Keratinocyte (primary cell): ENCODE measurements at regions not wholly inside any gene's neighbourhood (a gene's known extent, or its start where the extent isn't known, plus 50 kb on each side); places are given as distances from the start of the nearest gene placed in this dataset.

Source experiments
- DNase-seq: peaks from one replicate; pipeline ENCODE4 v3.0.0-alpha.2; 2011; ENCODE audit warnings: low read depth, missing footprints, low spot score
- FAIRE-seq: peaks from 2 replicates; lab custom pipeline; 2011; peaks lifted over from hg19 to GRCh38; lab: Jason Lieb, UNC
- H2AFZ ChIP-seq: 2 replicates; pipeline ENCODE4 v1.6.0; 2012; ENCODE audit warnings: low read length, control low read depth, inconsistent platforms; ENCODE audit not compliant: control insufficient read depth
- H3K27ac ChIP-seq: 2 replicates; pipeline ENCODE4 v1.5.1; 2011; ENCODE audit warnings: low read length; ENCODE audit not compliant: control insufficient read depth, insufficient read depth
- H3K27me3 ChIP-seq: 3 replicates; pipeline ENCODE4 v1.6.0; 2011; ENCODE audit warnings: low read length; ENCODE audit not compliant: control insufficient read depth, insufficient read depth; ENCODE audit errors: extremely low read depth
- H3K36me3 ChIP-seq, 2 experiments: 2 replicates in 1 of 2; 3 replicates in 1 of 2; pipeline ENCODE4 v1.5.1; 2011; ENCODE audit warnings: low read length in 2 of 2, mild to moderate bottlenecking in 1 of 2; ENCODE audit not compliant: control insufficient read depth in 2 of 2, insufficient read depth in 2 of 2; ENCODE audit errors: extremely low read depth in 1 of 2
- H3K4me1 ChIP-seq: 3 replicates; pipeline ENCODE4 v1.5.1; 2011; ENCODE audit warnings: low read length; ENCODE audit not compliant: control insufficient read depth, insufficient read depth; ENCODE audit errors: extremely low read depth
- H3K4me2 ChIP-seq: 3 replicates; pipeline ENCODE4 v1.6.0; 2011; ENCODE audit warnings: low read depth, low read length; ENCODE audit not compliant: control insufficient read depth, insufficient read depth; ENCODE audit errors: extremely low read depth
- H3K4me3 ChIP-seq, 3 experiments: fragments of 200-600 bp in 1 of 3; sonication (generic) in 1 of 3; 2 replicates in 2 of 3; 3 replicates in 1 of 3; pipeline ENCODE4 v1.5.1; 2011 to 2016; ENCODE audit warnings: low read length in 3 of 3, mild to moderate bottlenecking in 3 of 3, control low read depth in 2 of 3, inconsistent platforms in 1 of 3, low read depth in 1 of 3, mixed read lengths in 1 of 3, mixed run types in 1 of 3, moderate library complexity in 1 of 3; ENCODE audit not compliant: control insufficient read depth in 2 of 3, insufficient read depth in 2 of 3; ENCODE audit errors: extremely low read depth in 1 of 3
- H3K79me2 ChIP-seq: 2 replicates; pipeline ENCODE4 v1.6.0; 2012; ENCODE audit warnings: low read length; ENCODE audit not compliant: control insufficient read depth, insufficient read depth
- H3K9ac ChIP-seq: 3 replicates; pipeline ENCODE4 v1.6.0; 2011; ENCODE audit warnings: low read length; ENCODE audit not compliant: control insufficient read depth, insufficient read depth; ENCODE audit errors: extremely low read depth
- H3K9me1 ChIP-seq: 3 replicates; pipeline ENCODE4 v1.6.0; 2011; ENCODE audit warnings: low read length; ENCODE audit not compliant: control insufficient read depth, insufficient read depth; ENCODE audit errors: extremely low read depth
- H3K9me3 ChIP-seq: 2 replicates; pipeline ENCODE4 v1.5.1; 2012; ENCODE audit warnings: low read depth, low read length; ENCODE audit not compliant: control insufficient read depth
- H4K20me1 ChIP-seq: 3 replicates; pipeline ENCODE4 v1.6.0; 2011; ENCODE audit warnings: low read length; ENCODE audit not compliant: control insufficient read depth, insufficient read depth; ENCODE audit errors: extremely low read depth
- EZH2 ChIP-seq: IDR thresholded peaks from one replicate; pipeline ENCODE4 v1.6.1; 2012; ENCODE audit warnings: inconsistent platforms, mild to moderate bottlenecking, low read length, moderate library complexity
- dilution Hi-C: fragments of 300-500 bp; cut with MboI; formaldehyde crosslinking; loops from one replicate; pipeline ENCODE4 v1.7.0; 2020; ENCODE audit warnings: low sequenced_read_pairs; ENCODE audit not compliant: extremely low pct_ligation_motif_present
- TF ChIP-seq, protein P1 (sequence below), 3 experiments: IDR thresholded peaks in 1 of 3; conservative IDR thresholded peaks in 1 of 3; optimal IDR thresholded peaks in 1 of 3; 2 replicates in 2 of 3; 3 replicates in 1 of 3; pipeline versions ENCODE3 to v1.5.1; 2011; ENCODE audit warnings: low read length in 3 of 3, mild to moderate bottlenecking in 3 of 3, moderate library complexity in 2 of 3, control low read depth in 1 of 3, inconsistent platforms in 1 of 3; ENCODE audit not compliant: insufficient read depth in 2 of 3; ENCODE audit errors: extremely low read depth in 1 of 3

DNA sequence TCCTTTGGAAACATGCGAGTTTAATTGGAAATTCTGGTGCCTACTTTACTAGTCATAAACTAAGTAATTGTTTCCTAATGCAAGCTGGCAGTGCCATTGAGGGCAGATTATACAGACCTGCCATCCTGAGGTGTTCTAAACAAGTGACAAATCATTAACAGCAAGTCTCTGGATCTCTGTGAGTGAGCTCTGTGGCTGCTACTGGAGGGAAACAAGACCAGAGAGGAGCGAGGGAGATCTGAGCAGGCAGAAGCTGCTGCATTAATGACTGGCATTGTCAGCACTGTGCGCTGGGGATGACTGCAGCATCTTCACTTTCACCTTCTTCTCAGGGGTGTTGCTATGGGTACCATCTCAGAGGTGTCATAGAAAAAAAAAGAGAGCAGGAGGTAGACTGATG lies 308.4 kb upstream of the DPH6 start:
- Histone ChIP-seq H3K4me1 (no peaks in the 10 kb centered on the region), H3K36me3 (no peaks in the 10 kb centered on the region), H3K27ac (no peak overlapping the region), H4K20me1 (no peaks in the 10 kb centered on the region), H3K4me2 (no peak overlapping the region), H3K9me1 (no peaks in the 10 kb centered on the region), H3K9ac (no peak overlapping the region), H3K79me2 (no peaks in the 10 kb centered on the region), H2AFZ (no peak overlapping the region), H3K9me3 (no peaks in the 10 kb centered on the region), H3K27me3 (no peaks in the 10 kb centered on the region), H3K4me3 (no peak overlapping the region)
- no peak for FAIRE-seq
- DNase-seq = no peak
- TF ChIP-seq, protein P1, sequence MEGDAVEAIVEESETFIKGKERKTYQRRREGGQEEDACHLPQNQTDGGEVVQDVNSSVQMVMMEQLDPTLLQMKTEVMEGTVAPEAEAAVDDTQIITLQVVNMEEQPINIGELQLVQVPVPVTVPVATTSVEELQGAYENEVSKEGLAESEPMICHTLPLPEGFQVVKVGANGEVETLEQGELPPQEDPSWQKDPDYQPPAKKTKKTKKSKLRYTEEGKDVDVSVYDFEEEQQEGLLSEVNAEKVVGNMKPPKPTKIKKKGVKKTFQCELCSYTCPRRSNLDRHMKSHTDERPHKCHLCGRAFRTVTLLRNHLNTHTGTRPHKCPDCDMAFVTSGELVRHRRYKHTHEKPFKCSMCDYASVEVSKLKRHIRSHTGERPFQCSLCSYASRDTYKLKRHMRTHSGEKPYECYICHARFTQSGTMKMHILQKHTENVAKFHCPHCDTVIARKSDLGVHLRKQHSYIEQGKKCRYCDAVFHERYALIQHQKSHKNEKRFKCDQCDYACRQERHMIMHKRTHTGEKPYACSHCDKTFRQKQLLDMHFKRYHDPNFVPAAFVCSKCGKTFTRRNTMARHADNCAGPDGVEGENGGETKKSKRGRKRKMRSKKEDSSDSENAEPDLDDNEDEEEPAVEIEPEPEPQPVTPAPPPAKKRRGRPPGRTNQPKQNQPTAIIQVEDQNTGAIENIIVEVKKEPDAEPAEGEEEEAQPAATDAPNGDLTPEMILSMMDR (optimal IDR thresholded peaks at IDR 0.05 in 1 of 3, IDR thresholded peaks at IDR 0.05 in 1 of 3, conservative IDR thresholded peaks at IDR 0.05 in 1 of 3; ENCODE audit: extremely low read depth in 1 of 3, insufficient read depth in 2 of 3, low read length in 3 of 3) = no peak
- no peak for TF ChIP-seq EZH2
- dilution Hi-C loops = no loop called here

DNA sequence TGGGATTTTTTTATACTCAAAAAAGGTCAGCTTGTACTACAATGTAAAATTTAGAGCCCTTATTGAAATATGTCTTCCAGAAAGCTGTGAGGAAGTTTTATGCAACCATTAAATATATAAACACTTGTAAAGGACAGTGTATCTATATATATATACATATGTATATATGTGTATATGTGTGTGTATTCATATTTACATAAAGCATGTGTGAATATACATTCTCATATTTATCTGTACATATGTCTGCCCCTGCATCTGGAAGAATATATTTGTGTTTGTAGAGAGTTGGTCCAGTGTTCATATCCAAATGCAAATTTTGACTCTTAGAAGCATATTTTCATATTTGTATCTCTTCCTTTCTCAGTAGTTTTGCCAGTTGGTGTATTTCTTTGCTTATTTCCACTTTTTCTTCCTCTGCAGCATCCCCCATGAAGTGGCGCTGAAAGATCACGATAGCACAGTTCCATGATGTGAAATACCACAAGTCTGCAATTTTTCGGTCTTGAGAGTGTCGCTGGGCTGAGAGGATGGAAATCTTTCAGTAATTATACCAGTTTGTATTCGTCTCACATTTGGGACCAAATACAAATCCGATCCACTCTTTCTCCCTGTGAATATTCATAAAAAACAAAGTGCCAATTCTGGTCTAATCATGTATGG lies 311.7 kb upstream of the DPH6 start:
- H3K27ac ChIP-seq = no peak overlapping the region
- no peak overlapping the region for H2AFZ ChIP-seq
- dilution Hi-C loops = no loop called here
- no peaks in the 10 kb centered on the region for H3K4me1 ChIP-seq
- TF ChIP-seq EZH2 = no peak
- TF ChIP-seq, protein P1 (optimal IDR thresholded peaks at IDR 0.05 in 1 of 3, IDR thresholded peaks at IDR 0.05 in 1 of 3, conservative IDR thresholded peaks at IDR 0.05 in 1 of 3; ENCODE audit: extremely low read depth in 1 of 3, insufficient read depth in 2 of 3, low read length in 3 of 3) = no peak
- H3K4me3 ChIP-seq = no peak overlapping the region
- no peaks in the 10 kb centered on the region for H3K27me3 ChIP-seq
- DNase-seq (no peak), FAIRE-seq (no peak)
- H3K4me2 ChIP-seq = no peak overlapping the region
- H3K9me3 ChIP-seq = no peaks in the 10 kb centered on the region
- no peaks in the 10 kb centered on the region for H4K20me1 ChIP-seq
- H3K9me1 ChIP-seq = no peaks in the 10 kb centered on the region
- no peaks in the 10 kb centered on the region for H3K36me3 ChIP-seq
- no peaks in the 10 kb centered on the region for H3K79me2 ChIP-seq
- H3K9ac ChIP-seq = no peak overlapping the region
